SK-N-SH (cell line): ENCODE measurements at regions not wholly inside any gene's neighbourhood (a gene's known extent, or its start where the extent isn't known, plus 50 kb on each side); places are given as distances from the start of the nearest gene placed in this dataset.

Source experiments
- CTCF ChIA-PET: fragments of 300-600, 350-600 bp; formaldehyde crosslinking; extraction: SDS; loops from one replicate; lab custom pipeline; 2021; lab: Yijun Ruan, JAX
- POLR2A ChIA-PET: fragments of 350-600 bp; sonication (Branson Sonifier 250); formaldehyde crosslinking; extraction: SDS; loops from one replicate; lab custom pipeline; 2020; ENCODE audit warnings: antibody characterized with exemption, inconsistent platforms; lab: Yijun Ruan, JAX
- DNase-seq: peaks from one replicate; pipeline ENCODE4 v3.0.0; 2012
- H2AFZ ChIP-seq: fragments of 200-600 bp; sonication (generic); 2 replicates; pipeline ENCODE4 v1.8.1; 2016; ENCODE audit warnings: antibody characterized with exemption, mild to moderate bottlenecking, low read depth
- H3F3A ChIP-seq: fragments of 200-600 bp; sonication (generic); replicated peaks from 2 replicates; pipeline ENCODE3; 2016; ENCODE audit warnings: antibody characterized with exemption, mild to moderate bottlenecking; ENCODE audit not compliant: insufficient read depth
- H3K27ac ChIP-seq, 2 experiments: fragments of 200-500 bp in 1 of 2; fragments of 200-600 bp in 1 of 2; sonication (Bioruptor generic) in 1 of 2; sonication (generic), shearing (Covaris generic) in 1 of 2; 2 replicates each; pipeline versions ENCODE4 v1.5.1 to v1.6.1; 2014 to 2016; ENCODE audit warnings: low read depth in 2 of 2, inconsistent platforms in 1 of 2, low read length in 1 of 2, mild to moderate bottlenecking in 1 of 2, mixed read lengths in 1 of 2
- H3K27me3 ChIP-seq: fragments of 200-600 bp; sonication (generic), shearing (Covaris generic); 2 replicates; pipeline ENCODE4 v1.6.1; 2016; ENCODE audit warnings: mixed run types; ENCODE audit not compliant: insufficient read depth
- H3K36me3 ChIP-seq, 2 experiments: fragments of 200-500 bp in 1 of 2; fragments of 200-600 bp in 1 of 2; sonication (Bioruptor generic) in 1 of 2; sonication (generic) in 1 of 2; replicated peaks in 1 of 2; 2 replicates each; pipeline versions ENCODE3 to v1.5.1; 2014 to 2016; ENCODE audit warnings: low read length in 1 of 2, mild to moderate bottlenecking in 1 of 2; ENCODE audit not compliant: insufficient read depth in 2 of 2, control insufficient read depth in 1 of 2
- H3K4me1 ChIP-seq, 2 experiments: fragments of 200-500 bp in 1 of 2; fragments of 200-600 bp in 1 of 2; sonication (Bioruptor generic) in 1 of 2; sonication (generic), shearing (Covaris generic) in 1 of 2; 2 replicates each; pipeline versions ENCODE4 v1.5.1 to v1.6.1; 2014 to 2016; ENCODE audit warnings: low read depth in 1 of 2, low read length in 1 of 2, mixed run types in 1 of 2; ENCODE audit not compliant: insufficient read depth in 2 of 2, control insufficient read depth in 1 of 2
- H3K4me2 ChIP-seq: fragments of 200-600 bp; sonication (generic), shearing (Covaris generic); 2 replicates; pipeline ENCODE4 v1.6.1; 2017; ENCODE audit warnings: mixed run types
- H3K4me3 ChIP-seq, 2 experiments: fragments of 200-500 bp in 1 of 2; fragments of 200-600 bp in 1 of 2; sonication (Bioruptor generic) in 1 of 2; sonication (generic), shearing (Covaris generic) in 1 of 2; 2 replicates each; pipeline versions ENCODE4 v1.5.1 to v1.8.1; 2014 to 2016; ENCODE audit warnings: low read depth in 2 of 2, inconsistent platforms in 1 of 2, low read length in 1 of 2, mild to moderate bottlenecking in 1 of 2, mixed read lengths in 1 of 2, moderate library complexity in 1 of 2
- H3K79me2 ChIP-seq: fragments of 200-600 bp; sonication (generic); 2 replicates; pipeline ENCODE4 v1.8.1; 2017; ENCODE audit warnings: mild to moderate bottlenecking; ENCODE audit not compliant: insufficient read depth
- H3K9ac ChIP-seq: fragments of 200-600 bp; sonication (generic); 2 replicates; pipeline ENCODE4 v1.6.1; 2017; ENCODE audit warnings: mixed run types
- H3K9me2 ChIP-seq: fragments of 200-600 bp; sonication (generic); 2 replicates; pipeline ENCODE4 v1.6.1; 2017; ENCODE audit warnings: mixed run types
- H3K9me3 ChIP-seq: fragments of 200-600 bp; sonication (generic); 2 replicates; pipeline ENCODE4 v1.6.1; 2017; ENCODE audit warnings: mixed run types, mild to moderate bottlenecking, moderate library complexity
- H4K20me1 ChIP-seq: fragments of 200-600 bp; sonication (generic); 2 replicates; pipeline ENCODE4 v1.6.1; 2017; ENCODE audit warnings: mild to moderate bottlenecking, mixed run types; ENCODE audit not compliant: insufficient read depth
- ELF1 ChIP-seq: IDR thresholded peaks from 2 replicates; pipeline ENCODE4 v1.4.0; 2012
- EP300 ChIP-seq, 2 experiments: IDR thresholded peaks; 2 replicates each; pipeline versions ENCODE4 v1.4.0 to v1.6.1; 2012; ENCODE audit warnings: borderline replicate concordance in 1 of 2, low read depth in 1 of 2, low read length in 1 of 2
- EZH2phosphoT487 ChIP-seq: fragments of 200-600 bp; sonication (generic); IDR thresholded peaks from 2 replicates; pipeline ENCODE4 v1.6.1; 2017; ENCODE audit warnings: low read depth, mixed run types, mild to moderate bottlenecking, antibody characterized with exemption, moderate library complexity, borderline replicate concordance
- FOSL2 ChIP-seq: IDR thresholded peaks from 2 replicates; pipeline ENCODE4 v1.4.0; 2012; ENCODE audit warnings: low read depth, mild to moderate bottlenecking, moderate library complexity, borderline replicate concordance
- FOXJ3 ChIP-seq: sonication (generic); formaldehyde crosslinking; IDR thresholded peaks from 2 replicates; pipeline ENCODE4 v1.5.1; 2020; ENCODE audit warnings: mild to moderate bottlenecking, missing genetic modification reagents
- POLR2AphosphoS5 ChIP-seq: IDR thresholded peaks from 2 replicates; pipeline ENCODE4 v1.6.1; 2012; ENCODE audit warnings: low read depth, low read length
- RAD21 ChIP-seq: IDR thresholded peaks from 2 replicates; pipeline ENCODE4 v1.6.1; 2012; ENCODE audit warnings: mild to moderate bottlenecking, low read length
- RCOR1 ChIP-seq: fragments of 150-350 bp; IDR thresholded peaks from 2 replicates; pipeline ENCODE4 v1.6.1; 2017; ENCODE audit warnings: antibody characterized with exemption, low read length
- RFX5 ChIP-seq: IDR thresholded peaks from 2 replicates; pipeline ENCODE4 v1.6.1; 2012; ENCODE audit warnings: mild to moderate bottlenecking, improper control_type of control experiment, low read length
- RXRA ChIP-seq: IDR thresholded peaks from 2 replicates; pipeline ENCODE4 v1.4.0; 2012; ENCODE audit warnings: low read depth, mild to moderate bottlenecking, borderline replicate concordance
- SIN3A ChIP-seq: IDR thresholded peaks from 2 replicates; pipeline ENCODE4 v1.6.1; 2012; ENCODE audit warnings: low read depth, mild to moderate bottlenecking, low read length, moderate library complexity, borderline replicate concordance
- SMC3 ChIP-seq: IDR thresholded peaks from 2 replicates; pipeline ENCODE4 v1.6.1; 2012; ENCODE audit warnings: low read depth, low read length, improper control_type of control experiment
- TAF1 ChIP-seq: IDR thresholded peaks from 2 replicates; pipeline ENCODE4 v1.6.1; 2012; ENCODE audit warnings: low read depth, mild to moderate bottlenecking, low read length, moderate library complexity, borderline replicate concordance
- TEAD4 ChIP-seq: IDR thresholded peaks from 2 replicates; pipeline ENCODE4 v1.4.0; 2012; ENCODE audit warnings: mild to moderate bottlenecking, borderline replicate concordance; ENCODE audit not compliant: insufficient read depth
- YY1 ChIP-seq: IDR thresholded peaks from 2 replicates; pipeline ENCODE4 v1.4.0; 2012; ENCODE audit warnings: low read depth, mild to moderate bottlenecking
- WGBS: methylation state at CpG from one replicate; pipeline ENCODE4 v1.1.6; 2017; ENCODE audit warnings: low lambda C conversion rate; 5-methylcytosine and 5-hydroxymethylcytosine counted together

DNA sequence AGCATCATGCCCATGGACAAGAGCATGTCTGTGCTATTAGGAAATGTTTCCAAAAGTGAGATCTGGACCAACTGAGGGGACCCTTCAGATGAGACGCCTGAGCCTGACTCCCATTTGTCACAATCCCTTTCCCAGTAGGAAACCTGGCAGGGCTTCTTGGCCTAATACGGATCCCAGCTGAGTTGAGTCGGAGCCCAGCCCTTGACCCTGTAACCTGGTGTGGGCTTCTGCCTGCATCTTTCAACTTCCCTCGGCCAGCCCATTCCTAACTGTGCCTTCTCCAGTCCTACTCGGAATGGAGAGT, 148.3 kb downstream of the IRX2 start:
- H3K79me2 ChIP-seq: no peaks in the 10 kb centered on the region

DNA sequence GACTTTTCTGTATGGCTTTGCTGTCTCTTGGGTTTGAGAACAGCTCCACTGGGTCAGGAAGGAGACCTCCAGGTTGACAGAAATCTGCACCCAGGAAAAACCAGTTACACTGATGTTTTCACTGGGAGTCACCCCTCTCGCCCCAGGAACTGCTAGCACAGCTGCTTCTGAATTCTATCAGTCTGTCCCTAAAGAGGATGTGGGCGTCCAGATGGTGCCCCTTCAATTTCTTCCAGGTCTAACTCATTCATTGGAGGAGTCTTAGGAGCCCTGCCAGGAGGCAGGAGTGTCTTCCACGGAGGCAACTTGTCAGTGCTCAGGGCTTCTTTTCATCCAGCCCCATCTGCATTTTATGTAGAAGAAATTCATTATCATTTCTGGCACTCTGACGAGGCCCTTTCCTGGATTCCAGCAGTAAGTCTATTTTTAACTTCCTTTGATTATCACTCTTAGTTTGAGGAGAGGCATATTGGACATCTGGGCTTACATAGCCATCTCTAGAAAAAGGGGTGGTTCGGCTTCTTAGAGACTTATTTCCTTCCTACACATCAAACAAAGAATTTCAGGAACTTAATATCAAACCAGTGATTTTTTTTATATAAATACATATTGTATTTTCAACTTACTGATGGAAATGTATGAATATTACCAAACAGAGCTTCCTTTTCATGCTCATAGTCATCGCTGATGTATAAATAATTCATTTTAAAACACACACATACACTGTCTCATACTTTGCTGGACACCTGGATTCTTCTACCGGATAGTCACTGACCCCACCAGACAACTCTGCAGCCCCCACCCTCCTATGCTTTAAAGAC, 148.8 kb downstream of the IRX2 start:
- no peaks in the 10 kb centered on the region for H3K4me1 ChIP-seq
- no peaks in the 10 kb centered on the region for H4K20me1 ChIP-seq
- DNase-seq: no peak
- H2AFZ ChIP-seq: no peak overlapping the region
- no peaks in the 10 kb centered on the region for H3K27me3 ChIP-seq
- no peak for TF ChIP-seq RCOR1
- no peak overlapping the region for H3K27ac ChIP-seq
- H3K9me2 ChIP-seq: no peaks in the 10 kb centered on the region
- WGBS: 3% methylated on average over 7 of the region's 7 CpGs
- no peaks in the 10 kb centered on the region for H3K36me3 ChIP-seq
- no peak overlapping the region for H3K9ac ChIP-seq
- H3F3A ChIP-seq: no peaks in the 10 kb centered on the region
- ChIA-PET POLR2A (no interaction called here), CTCF (no interaction called here)
- no peak overlapping the region for H3K4me2 ChIP-seq
- H3K9me3 ChIP-seq: no peaks in the 10 kb centered on the region
- no peak overlapping the region for H3K4me3 ChIP-seq
- no peaks in the 10 kb centered on the region for H3K79me2 ChIP-seq

More for the DNA sequence above, 148.3 kb downstream of the IRX2 start:
- H4K20me1 ChIP-seq: no peaks in the 10 kb centered on the region
- no peaks in the 10 kb centered on the region for H3F3A ChIP-seq
- H3K9me2 ChIP-seq: no peaks in the 10 kb centered on the region
- WGBS: 0% methylated on average over 2 of the region's 5 CpGs
- H3K4me2 ChIP-seq: no peak overlapping the region
- H3K9me3 ChIP-seq: no peaks in the 10 kb centered on the region
- no peaks in the 10 kb centered on the region for H3K4me1 ChIP-seq
- CTCF ChIA-PET: no interaction called here
- no peaks in the 10 kb centered on the region; the same call in 1 of the 2 replicates for H3K27me3 ChIP-seq
- no peak for DNase-seq
- H2AFZ ChIP-seq: no peak overlapping the region
- no peak overlapping the region for H3K4me3 ChIP-seq
- TF ChIP-seq FOXJ3 (CRISPR knock-in tag) (no peak), POLR2AphosphoS5 (no peak), TEAD4 (no peak), EP300 (IDR thresholded peaks at IDR 0.05; ENCODE audit: borderline replicate concordance in 1 of 2, low read depth in 1 of 2, low read length in 1 of 2) (no peak), EZH2phosphoT487 (no peak), ELF1 (no peak), FOSL2 (no peak), TAF1 (no peak), RAD21 (no peak), RFX5 (no peak), YY1 (no peak), SIN3A (no peak), SMC3 (no peak), RXRA (no peak)
- TF ChIP-seq, all 33 proteins: peak for 0
- no peak overlapping the region for H3K9ac ChIP-seq
- H3K36me3 ChIP-seq: no peaks in the 10 kb centered on the region
- no peak overlapping the region for H3K27ac ChIP-seq
- POLR2A ChIA-PET: no interaction called here
